A673 (cell line): ENCODE measurements at regions not wholly inside any gene's neighbourhood (a gene's known extent, or its start where the extent isn't known, plus 50 kb on each side); places are given as distances from the start of the nearest gene placed in this dataset.

Source experiments
- EZH2 ChIP-seq: fragments of 200-600 bp; sonication (generic); IDR thresholded peaks from 2 replicates; pipeline ENCODE4 v1.6.1; 2017; ENCODE audit warnings: borderline replicate concordance, low read depth, mild to moderate bottlenecking, mixed read lengths, antibody characterized with exemption, low read length; ENCODE audit not compliant: poor library complexity, severe bottlenecking
- TF ChIP-seq, protein P1 (sequence below): fragments of 300-800, 200-600 bp; sonication (generic); conservative IDR thresholded peaks from 2 replicates; pipeline ENCODE4 v1.5.1; 2017; ENCODE audit warnings: low read depth, mild to moderate bottlenecking, antibody characterized with exemption, low read length, moderate library complexity, mixed read lengths

DNA sequence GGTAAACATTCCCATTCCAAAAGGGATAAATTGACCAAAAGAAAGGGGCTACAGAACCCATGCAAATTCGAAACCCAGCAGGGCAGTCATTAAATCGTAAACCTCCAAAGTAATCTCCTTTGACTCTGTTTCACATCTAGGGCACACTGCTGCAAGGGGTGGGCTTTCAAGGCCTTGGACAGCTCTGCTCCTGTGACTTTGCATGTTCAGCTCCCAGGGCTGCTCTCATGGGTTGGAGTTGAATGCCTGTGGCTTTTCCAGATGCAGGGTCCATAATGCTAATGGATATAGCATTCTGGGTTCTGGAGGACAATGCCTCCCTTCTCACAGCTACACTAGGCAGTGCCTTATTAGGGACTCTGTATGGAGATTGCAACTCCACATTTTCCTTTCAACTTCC lies 211.9 kb upstream of the MANEA start:
- TF ChIP-seq, protein P1, sequence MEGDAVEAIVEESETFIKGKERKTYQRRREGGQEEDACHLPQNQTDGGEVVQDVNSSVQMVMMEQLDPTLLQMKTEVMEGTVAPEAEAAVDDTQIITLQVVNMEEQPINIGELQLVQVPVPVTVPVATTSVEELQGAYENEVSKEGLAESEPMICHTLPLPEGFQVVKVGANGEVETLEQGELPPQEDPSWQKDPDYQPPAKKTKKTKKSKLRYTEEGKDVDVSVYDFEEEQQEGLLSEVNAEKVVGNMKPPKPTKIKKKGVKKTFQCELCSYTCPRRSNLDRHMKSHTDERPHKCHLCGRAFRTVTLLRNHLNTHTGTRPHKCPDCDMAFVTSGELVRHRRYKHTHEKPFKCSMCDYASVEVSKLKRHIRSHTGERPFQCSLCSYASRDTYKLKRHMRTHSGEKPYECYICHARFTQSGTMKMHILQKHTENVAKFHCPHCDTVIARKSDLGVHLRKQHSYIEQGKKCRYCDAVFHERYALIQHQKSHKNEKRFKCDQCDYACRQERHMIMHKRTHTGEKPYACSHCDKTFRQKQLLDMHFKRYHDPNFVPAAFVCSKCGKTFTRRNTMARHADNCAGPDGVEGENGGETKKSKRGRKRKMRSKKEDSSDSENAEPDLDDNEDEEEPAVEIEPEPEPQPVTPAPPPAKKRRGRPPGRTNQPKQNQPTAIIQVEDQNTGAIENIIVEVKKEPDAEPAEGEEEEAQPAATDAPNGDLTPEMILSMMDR, result no peak
- TF ChIP-seq EZH2, result no peak
